ENCODE measurements at regions not wholly inside any gene's neighbourhood (a gene's known extent, or its start where the extent isn't known, plus 50 kb on each side); places are given as distances from the start of the nearest gene placed in this dataset.

- TF ChIP-seq ZZZ3 (IDR thresholded peaks at IDR 0.05; ENCODE audit: control insufficient read depth, insufficient read length, low read depth) (no peak), SUZ12 (IDR thresholded peaks at IDR 0.05; ENCODE audit: unreplicated experiment) (no peak), ZBTB11 (CRISPR knock-in tag; IDR thresholded peaks at IDR 0.05) (no peak), RCOR1 (conservative IDR thresholded peaks at IDR 0.05; ENCODE audit: low read depth, low read length) (no peak), BHLHE40 (IDR thresholded peaks at IDR 0.05; ENCODE audit: borderline replicate concordance in 1 of 2, low read depth in 2 of 2, low read length in 1 of 2) (no peak), MTA3 (IDR thresholded peaks at IDR 0.05; ENCODE audit: borderline replicate concordance, low read length) (no peak), MXI1 (IDR thresholded peaks at IDR 0.05; ENCODE audit: low read depth, low read length) (no peak), ATF3 (IDR thresholded peaks at IDR 0.05; ENCODE audit: borderline replicate concordance, extremely low read depth, low read depth, low read length) (no peak), HDAC2 (IDR thresholded peaks at IDR 0.05) (no peak), JUND (IDR thresholded peaks at IDR 0.05; ENCODE audit: low read depth, low read length) (no peak), FOXK2 (IDR thresholded peaks at IDR 0.05) (no peak)
- TF ChIP-seq, protein P1, sequence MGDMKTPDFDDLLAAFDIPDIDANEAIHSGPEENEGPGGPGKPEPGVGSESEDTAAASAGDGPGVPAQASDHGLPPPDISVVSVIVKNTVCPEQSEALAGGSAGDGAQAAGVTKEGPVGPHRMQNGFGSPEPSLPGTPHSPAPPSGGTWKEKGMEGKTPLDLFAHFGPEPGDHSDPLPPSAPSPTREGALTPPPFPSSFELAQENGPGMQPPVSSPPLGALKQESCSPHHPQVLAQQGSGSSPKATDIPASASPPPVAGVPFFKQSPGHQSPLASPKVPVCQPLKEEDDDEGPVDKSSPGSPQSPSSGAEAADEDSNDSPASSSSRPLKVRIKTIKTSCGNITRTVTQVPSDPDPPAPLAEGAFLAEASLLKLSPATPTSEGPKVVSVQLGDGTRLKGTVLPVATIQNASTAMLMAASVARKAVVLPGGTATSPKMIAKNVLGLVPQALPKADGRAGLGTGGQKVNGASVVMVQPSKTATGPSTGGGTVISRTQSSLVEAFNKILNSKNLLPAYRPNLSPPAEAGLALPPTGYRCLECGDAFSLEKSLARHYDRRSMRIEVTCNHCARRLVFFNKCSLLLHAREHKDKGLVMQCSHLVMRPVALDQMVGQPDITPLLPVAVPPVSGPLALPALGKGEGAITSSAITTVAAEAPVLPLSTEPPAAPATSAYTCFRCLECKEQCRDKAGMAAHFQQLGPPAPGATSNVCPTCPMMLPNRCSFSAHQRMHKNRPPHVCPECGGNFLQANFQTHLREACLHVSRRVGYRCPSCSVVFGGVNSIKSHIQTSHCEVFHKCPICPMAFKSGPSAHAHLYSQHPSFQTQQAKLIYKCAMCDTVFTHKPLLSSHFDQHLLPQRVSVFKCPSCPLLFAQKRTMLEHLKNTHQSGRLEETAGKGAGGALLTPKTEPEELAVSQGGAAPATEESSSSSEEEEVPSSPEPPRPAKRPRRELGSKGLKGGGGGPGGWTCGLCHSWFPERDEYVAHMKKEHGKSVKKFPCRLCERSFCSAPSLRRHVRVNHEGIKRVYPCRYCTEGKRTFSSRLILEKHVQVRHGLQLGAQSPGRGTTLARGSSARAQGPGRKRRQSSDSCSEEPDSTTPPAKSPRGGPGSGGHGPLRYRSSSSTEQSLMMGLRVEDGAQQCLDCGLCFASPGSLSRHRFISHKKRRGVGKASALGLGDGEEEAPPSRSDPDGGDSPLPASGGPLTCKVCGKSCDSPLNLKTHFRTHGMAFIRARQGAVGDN (IDR thresholded peaks at IDR 0.05) = no peak
Observed at GRCh38 chr2:31651267-31651666, 70.5 kb upstream of the SRD5A2 start (continued).

Measured in GM12878 (cell line).